GM12878 (cell line): ENCODE measurements at regions not wholly inside any gene's neighbourhood (a gene's known extent, or its start where the extent isn't known, plus 50 kb on each side); places are given as distances from the start of the nearest gene placed in this dataset.

ENCODE experiments used
- ATAC-seq: fragments of 200-7000 bp; cut with Tn5 transposase; 3 replicates; pipeline ENCODE4 v1.9.1; 2020; ENCODE audit warnings: mild to moderate bottlenecking, moderate library complexity
- BruUV-seq: library from RNA; stranded (reverse); fragments of 400-500 nt; replicated peaks from 2 replicates; lab custom pipeline; 2021; lab: Mats Ljungman, UMichigan
- CTCF ChIA-PET: fragments of 300-600 bp; sonication (Branson Sonifier 250); formaldehyde crosslinking; extraction: SDS; loops from one replicate; lab custom pipeline; 2021; ENCODE audit warnings: inconsistent platforms; lab: Yijun Ruan, JAX
- POLR2A ChIA-PET: fragments of 350-600 bp; formaldehyde crosslinking; extraction: SDS; loops from one replicate; lab custom pipeline; 2021; ENCODE audit warnings: inconsistent platforms; lab: Charles Lee
- RAD21 ChIA-PET: fragments of 300-600 bp; sonication (Branson Sonifier 250); formaldehyde crosslinking; loops from one replicate; lab custom pipeline; 2023; ENCODE audit warnings: antibody characterized with exemption; ENCODE audit not compliant: unreplicated experiment; lab: Charles Lee
- SMC1A ChIA-PET: fragments of 300-600 bp; sonication (Branson Sonifier 250); formaldehyde crosslinking; loops from one replicate; lab custom pipeline; 2023; ENCODE audit not compliant: unreplicated experiment, uncharacterized antibody; lab: Charles Lee
- DNase-seq: peaks from one replicate; pipeline ENCODE4 v3.0.0-alpha.2; 2011; ENCODE audit warnings: low read depth, low spot score
- FAIRE-seq: peaks from 3 replicates; lab custom pipeline; 2011; peaks lifted over from hg19 to GRCh38; lab: Jason Lieb, UNC
- H2AFZ ChIP-seq: 2 replicates; pipeline ENCODE4 v1.6.0; 2011; ENCODE audit warnings: low read depth, low read length, control low read depth; ENCODE audit not compliant: control insufficient read depth
- H3K27ac ChIP-seq: 2 replicates; pipeline ENCODE4 v1.5.1; 2011; ENCODE audit warnings: control low read depth; ENCODE audit not compliant: control insufficient read depth, insufficient read depth
- H3K27me3 ChIP-seq, 2 experiments: replicated peaks in 1 of 2; 2 replicates each; pipeline versions ENCODE4 v1.6.0 to v1.6.1; 2011; ENCODE audit warnings: low read length in 1 of 2; ENCODE audit not compliant: control insufficient read depth in 2 of 2, insufficient read depth in 2 of 2
- H3K36me3 ChIP-seq, 2 experiments: 2 replicates each; pipeline ENCODE4 v1.5.1; 2011; ENCODE audit warnings: low read length in 1 of 2; ENCODE audit not compliant: control insufficient read depth in 2 of 2, insufficient read depth in 2 of 2
- H3K4me1 ChIP-seq: 2 replicates; pipeline ENCODE4 v1.6.1; 2011; ENCODE audit warnings: mild to moderate bottlenecking, low read length, moderate library complexity, mixed read lengths; ENCODE audit not compliant: control insufficient read depth, insufficient read depth
- H3K4me2 ChIP-seq: 2 replicates; pipeline ENCODE4 v1.6.0; 2011; ENCODE audit warnings: control low read depth; ENCODE audit not compliant: control insufficient read depth, insufficient read depth
- H3K4me3 ChIP-seq: fragments of 200-600 bp; sonication (generic); 2 replicates; pipeline ENCODE4 v1.5.1; 2016
- H3K79me2 ChIP-seq: 2 replicates; pipeline ENCODE4 v1.6.0; 2011; ENCODE audit warnings: low read length; ENCODE audit not compliant: control insufficient read depth, insufficient read depth
- H3K9ac ChIP-seq: 2 replicates; pipeline ENCODE4 v1.8.0; 2011; ENCODE audit warnings: low read length, control low read depth, mixed read lengths; ENCODE audit not compliant: control insufficient read depth, insufficient read depth
- H3K9me3 ChIP-seq: replicated peaks from 3 replicates; pipeline ENCODE4 v1.5.1; 2011; ENCODE audit warnings: mild to moderate bottlenecking, low read length; ENCODE audit not compliant: control insufficient read depth, insufficient read depth
- H4K20me1 ChIP-seq: 2 replicates; pipeline ENCODE4 v1.6.0; 2011; ENCODE audit not compliant: control insufficient read depth, insufficient read depth
- CHD1 ChIP-seq: IDR thresholded peaks from 2 replicates; pipeline ENCODE4 v1.6.1; 2012; ENCODE audit warnings: low read depth, low read length, improper control_type of control experiment
- CHD4 ChIP-seq: fragments of 200-600 bp; sonication (generic); IDR thresholded peaks from 2 replicates; pipeline ENCODE4 v1.6.1; 2016; ENCODE audit warnings: mild to moderate bottlenecking
- HDAC6 ChIP-seq: fragments of 200-600 bp; sonication (generic); IDR thresholded peaks from one replicate; pipeline ENCODE4 v1.8.0; 2017; ENCODE audit warnings: antibody characterized with exemption; ENCODE audit not compliant: unreplicated experiment
- KAT2A ChIP-seq: conservative IDR thresholded peaks from 2 replicates; pipeline ENCODE4 v1.6.1; 2011; ENCODE audit warnings: low read depth, low read length; ENCODE audit not compliant: control insufficient read depth
- KDM1A ChIP-seq: fragments of 200-600 bp; sonication (generic); IDR thresholded peaks from 2 replicates; pipeline ENCODE4 v1.6.1; 2016; ENCODE audit warnings: borderline replicate concordance
- MEF2A ChIP-seq: IDR thresholded peaks from 2 replicates; pipeline ENCODE4 v1.6.1; 2011; ENCODE audit warnings: low read depth, mild to moderate bottlenecking, low read length, moderate library complexity; ENCODE audit not compliant: insufficient read depth
- MYC ChIP-seq: IDR thresholded peaks from 2 replicates; pipeline ENCODE4 v1.6.1; 2011; ENCODE audit warnings: mild to moderate bottlenecking, low read length, moderate library complexity, inconsistent platforms; ENCODE audit not compliant: insufficient read depth, insufficient replicate concordance, insufficient read length, severe bottlenecking
- PAX5 ChIP-seq: IDR thresholded peaks from 2 replicates; pipeline ENCODE4 v1.6.1; 2011; ENCODE audit warnings: low read depth, low read length, borderline replicate concordance
- POLR2A ChIP-seq: IDR thresholded peaks from 2 replicates; pipeline ENCODE4 v1.6.1; 2011; ENCODE audit warnings: low read depth, mild to moderate bottlenecking, low read length
- RB1 ChIP-seq: fragments of 450-650 bp; formaldehyde crosslinking; IDR thresholded peaks from 2 replicates; pipeline ENCODE4 v1.6.1; 2017; ENCODE audit warnings: mild to moderate bottlenecking, borderline replicate concordance
- SIN3A ChIP-seq: IDR thresholded peaks from 2 replicates; pipeline ENCODE4 v1.6.1; 2012; ENCODE audit warnings: low read depth, low read length, improper control_type of control experiment
- SIX5 ChIP-seq: IDR thresholded peaks from 2 replicates; pipeline ENCODE4 v1.6.1; 2011; ENCODE audit warnings: mild to moderate bottlenecking, low read depth, low read length, moderate library complexity; ENCODE audit not compliant: severe bottlenecking
- ZSCAN29 ChIP-seq: fragments of 450-650 bp; IDR thresholded peaks from 2 replicates; pipeline ENCODE4 v1.6.1; 2017; ENCODE audit warnings: mild to moderate bottlenecking, moderate library complexity
- in situ Hi-C: fragments of 300-500 bp; cut with MboI; formaldehyde crosslinking; loops from 9 replicates; pipeline ENCODE4 v1.14.3; 2018; ENCODE audit warnings: mixed read lengths
- intact Hi-C: fragments of 100-400 bp; cut with micrococcal nuclease; formaldehyde crosslinking; loops from one replicate; pipeline ENCODE4 v1.14.2; 2022; ENCODE audit not compliant: unreplicated experiment
- TF ChIP-seq, protein P1 (sequence below): fragments of 450-650 bp; formaldehyde crosslinking; IDR thresholded peaks from 2 replicates; pipeline ENCODE4 v1.4.0; 2022; ENCODE audit warnings: mild to moderate bottlenecking, moderate library complexity
- TF ChIP-seq, protein P2 (sequence below): IDR thresholded peaks from 2 replicates; pipeline ENCODE4 v1.6.1; 2011; ENCODE audit warnings: borderline replicate concordance, low read depth, mild to moderate bottlenecking, moderate library complexity, mixed read lengths, low read length; ENCODE audit not compliant: insufficient read depth; ENCODE audit errors: extremely low read length
- TF ChIP-seq, protein P3 (sequence below): IDR thresholded peaks from 2 replicates; pipeline ENCODE4 v1.6.1; 2012; ENCODE audit warnings: improper control_type of control experiment, low read depth, low read length; ENCODE audit not compliant: insufficient replicate concordance

DNA sequence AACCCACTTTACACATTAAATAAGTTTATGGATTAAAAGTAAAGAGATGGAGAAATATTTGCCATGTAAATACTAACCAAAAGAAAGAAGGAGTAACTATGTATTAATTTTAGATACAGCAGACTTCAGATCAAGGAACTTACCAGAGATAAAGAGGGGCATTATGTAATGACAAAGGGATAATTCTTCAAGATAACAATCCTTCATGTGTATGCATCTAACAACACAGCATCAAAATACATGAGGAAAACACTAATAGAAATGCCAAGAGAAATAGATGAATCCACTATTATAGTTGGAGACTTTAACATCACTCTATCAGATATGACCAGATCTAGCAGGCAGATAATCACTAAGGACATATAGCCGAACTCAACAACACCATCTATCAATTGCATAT is 149.8 kb upstream of the ANKRD55 start (continued):
- TF ChIP-seq, protein P1, sequence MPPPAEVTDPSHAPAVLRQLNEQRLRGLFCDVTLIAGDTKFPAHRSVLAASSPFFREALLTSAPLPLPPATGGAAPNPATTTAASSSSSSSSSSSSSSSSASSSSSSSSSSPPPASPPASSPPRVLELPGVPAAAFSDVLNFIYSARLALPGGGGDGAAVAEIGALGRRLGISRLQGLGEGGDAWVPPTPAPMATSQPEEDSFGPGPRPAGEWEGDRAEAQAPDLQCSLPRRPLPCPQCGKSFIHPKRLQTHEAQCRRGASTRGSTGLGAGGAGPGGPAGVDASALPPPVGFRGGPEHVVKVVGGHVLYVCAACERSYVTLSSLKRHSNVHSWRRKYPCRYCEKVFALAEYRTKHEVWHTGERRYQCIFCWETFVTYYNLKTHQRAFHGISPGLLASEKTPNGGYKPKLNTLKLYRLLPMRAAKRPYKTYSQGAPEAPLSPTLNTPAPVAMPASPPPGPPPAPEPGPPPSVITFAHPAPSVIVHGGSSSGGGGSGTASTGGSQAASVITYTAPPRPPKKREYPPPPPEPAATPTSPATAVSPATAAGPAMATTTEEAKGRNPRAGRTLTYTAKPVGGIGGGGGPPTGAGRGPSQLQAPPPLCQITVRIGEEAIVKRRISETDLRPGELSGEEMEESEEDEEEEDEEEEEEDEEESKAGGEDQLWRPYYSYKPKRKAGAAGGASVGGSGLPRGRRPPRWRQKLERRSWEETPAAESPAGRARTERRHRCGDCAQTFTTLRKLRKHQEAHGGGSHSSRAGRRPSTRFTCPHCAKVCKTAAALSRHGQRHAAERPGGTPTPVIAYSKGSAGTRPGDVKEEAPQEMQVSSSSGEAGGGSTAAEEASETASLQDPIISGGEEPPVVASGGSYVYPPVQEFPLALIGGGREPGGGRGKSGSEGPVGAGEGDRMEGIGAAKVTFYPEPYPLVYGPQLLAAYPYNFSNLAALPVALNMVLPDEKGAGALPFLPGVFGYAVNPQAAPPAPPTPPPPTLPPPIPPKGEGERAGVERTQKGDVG (CRISPR knock-in tag): no peak
- TF ChIP-seq MEF2A (no peak), MYC (no peak), SIN3A (no peak), ZSCAN29 (no peak), SIX5 (no peak)

DNA sequence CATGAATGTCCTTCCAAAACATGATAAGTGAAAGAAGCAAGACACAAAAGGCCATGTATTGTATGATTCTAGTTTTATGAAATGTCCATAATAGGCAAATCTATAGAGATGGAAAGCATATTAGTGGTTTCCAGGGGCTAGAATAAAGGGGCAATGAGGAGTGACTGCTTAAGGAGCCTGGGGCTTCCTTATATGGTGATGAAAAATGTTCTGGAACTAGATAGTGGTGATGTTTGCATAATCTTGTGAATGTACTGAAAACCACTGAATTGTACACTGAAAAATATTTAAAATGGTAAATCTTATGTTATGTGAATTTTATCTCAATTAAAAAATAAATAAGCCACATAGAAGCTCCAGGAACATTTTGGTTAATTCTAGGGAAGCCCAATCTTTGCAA is 144.4 kb upstream of the ANKRD55 start:
- Histone ChIP-seq H3K9me3 (no peaks in the 10 kb centered on the region; the same call in 2 of the 3 replicates), H3K4me3 (no peak overlapping the region), H3K4me2 (no peak overlapping the region), H3K36me3 (no peaks in the 10 kb centered on the region), H3K9ac (no peak overlapping the region), H4K20me1 (no peaks in the 10 kb centered on the region), H3K27ac (no peak overlapping the region), H3K27me3 (no peaks in the 10 kb centered on the region), H2AFZ (no peak overlapping the region), H3K4me1 (no peaks in the 10 kb centered on the region), H3K79me2 (no peaks in the 10 kb centered on the region)
- SMC1A ChIA-PET: interaction anchor here (1.0 kb wide), 1 partner anchor 8 kb away, joined by 4 read pairs; no protein-coding TSS in a partner anchor
- BruUV-seq: no TSS peak
- POLR2A ChIA-PET: no interaction called here
- CTCF ChIA-PET: no interaction called here
- RAD21 ChIA-PET: no interaction called here
- DNase-seq (no peak), FAIRE-seq (no peak), ATAC-seq (no peak)
- intact Hi-C loops: no loop called here
- in situ Hi-C loops: no loop called here
- TF ChIP-seq, protein P2, sequence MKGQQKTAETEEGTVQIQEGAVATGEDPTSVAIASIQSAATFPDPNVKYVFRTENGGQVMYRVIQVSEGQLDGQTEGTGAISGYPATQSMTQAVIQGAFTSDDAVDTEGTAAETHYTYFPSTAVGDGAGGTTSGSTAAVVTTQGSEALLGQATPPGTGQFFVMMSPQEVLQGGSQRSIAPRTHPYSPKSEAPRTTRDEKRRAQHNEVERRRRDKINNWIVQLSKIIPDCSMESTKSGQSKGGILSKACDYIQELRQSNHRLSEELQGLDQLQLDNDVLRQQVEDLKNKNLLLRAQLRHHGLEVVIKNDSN: no peak
- TF ChIP-seq POLR2A: no peak
- TF ChIP-seq PAX5: no peak
- no peak for TF ChIP-seq ZSCAN29
- TF ChIP-seq HDAC6: no peak
- no peak for TF ChIP-seq CHD1
- no peak for TF ChIP-seq KAT2A
- no peak for TF ChIP-seq CHD4
- TF ChIP-seq, protein P3, sequence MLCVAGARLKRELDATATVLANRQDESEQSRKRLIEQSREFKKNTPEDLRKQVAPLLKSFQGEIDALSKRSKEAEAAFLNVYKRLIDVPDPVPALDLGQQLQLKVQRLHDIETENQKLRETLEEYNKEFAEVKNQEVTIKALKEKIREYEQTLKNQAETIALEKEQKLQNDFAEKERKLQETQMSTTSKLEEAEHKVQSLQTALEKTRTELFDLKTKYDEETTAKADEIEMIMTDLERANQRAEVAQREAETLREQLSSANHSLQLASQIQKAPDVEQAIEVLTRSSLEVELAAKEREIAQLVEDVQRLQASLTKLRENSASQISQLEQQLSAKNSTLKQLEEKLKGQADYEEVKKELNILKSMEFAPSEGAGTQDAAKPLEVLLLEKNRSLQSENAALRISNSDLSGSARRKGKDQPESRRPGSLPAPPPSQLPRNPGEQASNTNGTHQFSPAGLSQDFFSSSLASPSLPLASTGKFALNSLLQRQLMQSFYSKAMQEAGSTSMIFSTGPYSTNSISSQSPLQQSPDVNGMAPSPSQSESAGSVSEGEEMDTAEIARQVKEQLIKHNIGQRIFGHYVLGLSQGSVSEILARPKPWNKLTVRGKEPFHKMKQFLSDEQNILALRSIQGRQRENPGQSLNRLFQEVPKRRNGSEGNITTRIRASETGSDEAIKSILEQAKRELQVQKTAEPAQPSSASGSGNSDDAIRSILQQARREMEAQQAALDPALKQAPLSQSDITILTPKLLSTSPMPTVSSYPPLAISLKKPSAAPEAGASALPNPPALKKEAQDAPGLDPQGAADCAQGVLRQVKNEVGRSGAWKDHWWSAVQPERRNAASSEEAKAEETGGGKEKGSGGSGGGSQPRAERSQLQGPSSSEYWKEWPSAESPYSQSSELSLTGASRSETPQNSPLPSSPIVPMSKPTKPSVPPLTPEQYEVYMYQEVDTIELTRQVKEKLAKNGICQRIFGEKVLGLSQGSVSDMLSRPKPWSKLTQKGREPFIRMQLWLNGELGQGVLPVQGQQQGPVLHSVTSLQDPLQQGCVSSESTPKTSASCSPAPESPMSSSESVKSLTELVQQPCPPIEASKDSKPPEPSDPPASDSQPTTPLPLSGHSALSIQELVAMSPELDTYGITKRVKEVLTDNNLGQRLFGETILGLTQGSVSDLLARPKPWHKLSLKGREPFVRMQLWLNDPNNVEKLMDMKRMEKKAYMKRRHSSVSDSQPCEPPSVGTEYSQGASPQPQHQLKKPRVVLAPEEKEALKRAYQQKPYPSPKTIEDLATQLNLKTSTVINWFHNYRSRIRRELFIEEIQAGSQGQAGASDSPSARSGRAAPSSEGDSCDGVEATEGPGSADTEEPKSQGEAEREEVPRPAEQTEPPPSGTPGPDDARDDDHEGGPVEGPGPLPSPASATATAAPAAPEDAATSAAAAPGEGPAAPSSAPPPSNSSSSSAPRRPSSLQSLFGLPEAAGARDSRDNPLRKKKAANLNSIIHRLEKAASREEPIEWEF: no peak
- TF ChIP-seq RB1: no peak
- no peak for TF ChIP-seq KDM1A
